Endothelial cell of hepatic sinusoid (primary cell): ENCODE measurements at regions not wholly inside any gene's neighbourhood (a gene's known extent, or its start where the extent isn't known, plus 50 kb on each side); places are given as distances from the start of the nearest gene placed in this dataset.

Source experiments
- in situ Hi-C: cut with HindIII; loops from 2 replicates; pipeline ENCODE4 v1.10.0; 2017; ENCODE audit warnings: low sequenced_read_pairs

GRCh38 chr16:62978451-62978850, 942.2 kb upstream of the CDH8 start:
- in situ Hi-C loops: no loop called here

DNA sequence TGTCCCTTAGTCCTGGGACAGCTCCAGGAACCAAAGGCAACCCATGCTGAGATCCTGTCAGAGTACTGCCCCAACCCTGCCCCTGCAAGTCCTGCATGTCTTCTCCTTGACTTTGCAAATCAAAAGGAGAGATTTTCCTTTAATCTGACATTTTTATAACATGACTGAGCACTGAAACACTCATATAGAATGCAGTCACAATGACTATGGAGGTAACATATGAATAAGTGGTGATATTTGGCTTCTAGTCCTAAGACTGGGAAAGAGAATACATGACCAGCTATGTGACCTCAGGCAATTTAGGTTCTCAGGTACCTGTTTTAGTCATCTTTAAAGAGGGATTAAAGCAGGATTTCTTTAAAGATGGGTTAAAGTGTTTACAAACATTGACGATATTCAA, 941.6 kb upstream of the CDH8 start:
- in situ Hi-C loops: no loop called here

DNA sequence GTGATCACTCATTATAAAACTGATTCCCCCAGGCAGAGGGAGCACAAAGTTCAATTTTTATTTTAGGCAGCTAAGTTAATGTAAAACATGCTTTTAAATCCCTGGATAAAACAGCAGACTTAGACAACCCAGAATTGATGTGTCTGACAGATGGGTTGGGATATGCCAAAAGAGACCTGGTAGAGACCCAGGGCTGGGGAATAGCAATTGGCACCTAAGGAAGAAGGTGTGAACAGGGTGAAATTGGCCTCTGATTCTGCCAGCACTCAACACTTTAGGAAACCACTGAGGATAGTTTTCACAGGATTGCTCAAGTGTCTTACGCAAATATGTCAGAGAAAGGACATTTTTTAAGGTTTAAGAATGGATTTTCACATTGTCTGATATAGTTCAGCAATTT, 938.2 kb upstream of the CDH8 start:
- in situ Hi-C loops: no loop called here

- in situ Hi-C loops: no loop called here
Measured at GRCh38 chr16:62970851-62971250, 934.6 kb upstream of the CDH8 start.

GRCh38 chr16:62969711-62970318, 933.6 kb upstream of the CDH8 start:
- in situ Hi-C loops: no loop called here

DNA sequence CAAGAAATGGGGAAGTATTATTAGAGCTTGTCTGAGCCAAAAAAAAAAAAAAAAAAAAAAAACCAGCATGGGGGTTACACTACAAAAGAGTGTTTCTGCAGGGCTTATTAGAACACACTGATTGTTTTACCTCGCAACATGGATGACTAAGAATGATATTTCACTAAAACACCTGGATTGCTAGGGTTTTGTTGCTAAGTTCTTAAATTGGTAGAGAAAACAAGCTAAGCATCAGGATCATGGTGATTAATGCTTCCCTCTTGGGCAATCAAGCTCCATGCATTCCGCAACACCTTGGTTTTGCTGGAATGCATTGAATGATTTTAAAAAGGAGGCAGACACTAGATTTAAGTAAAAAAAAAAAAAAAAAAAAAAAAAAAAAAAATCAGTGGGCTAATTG, 931.4 kb upstream of the CDH8 start:
- in situ Hi-C loops: no loop called here

GRCh38 chr16:62967163-62967562, 930.9 kb upstream of the CDH8 start:
- in situ Hi-C loops: no loop called here

DNA sequence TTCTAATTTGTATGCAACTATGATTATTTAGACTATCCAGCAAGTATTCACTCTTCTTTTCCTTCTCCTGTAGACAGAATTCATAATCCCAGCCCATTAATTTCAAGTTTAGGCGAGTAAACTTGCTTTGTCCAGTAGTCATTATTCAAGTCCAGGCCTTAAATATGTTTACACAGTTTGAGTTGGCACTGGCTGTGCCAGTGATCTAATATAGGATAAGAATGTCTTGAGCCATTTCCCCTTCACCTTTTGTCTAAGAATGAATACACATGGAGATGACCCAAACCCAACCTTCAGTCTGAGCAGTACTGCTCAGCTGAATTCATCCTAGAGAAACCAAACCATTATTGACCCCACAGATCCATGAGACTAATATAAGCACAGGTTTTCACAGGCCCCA, 930.4 kb upstream of the CDH8 start:
- in situ Hi-C loops: no loop called here

DNA sequence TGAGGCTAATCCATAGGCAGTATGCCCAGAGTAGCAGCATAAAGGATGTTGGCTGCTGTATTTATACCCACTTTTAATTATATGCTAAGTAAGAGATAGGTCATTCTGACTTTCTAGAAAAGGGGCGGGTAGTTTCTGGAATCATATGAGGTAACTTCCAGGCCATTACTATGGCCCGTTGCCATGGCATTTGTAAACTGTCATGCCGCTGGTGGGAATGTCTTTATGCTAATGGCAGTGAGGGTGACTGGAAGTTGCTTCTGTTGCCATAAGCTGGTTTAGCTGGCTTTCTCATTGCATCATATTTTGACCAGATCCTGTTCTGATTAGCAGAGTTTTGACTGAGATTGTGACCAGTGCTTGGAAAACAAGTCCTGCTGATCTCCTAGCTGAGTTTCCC, 929.6 kb upstream of the CDH8 start:
- in situ Hi-C loops: no loop called here

- in situ Hi-C loops: no loop called here
Measured at GRCh38 chr16:62963846-62964245, 927.6 kb upstream of the CDH8 start.

DNA sequence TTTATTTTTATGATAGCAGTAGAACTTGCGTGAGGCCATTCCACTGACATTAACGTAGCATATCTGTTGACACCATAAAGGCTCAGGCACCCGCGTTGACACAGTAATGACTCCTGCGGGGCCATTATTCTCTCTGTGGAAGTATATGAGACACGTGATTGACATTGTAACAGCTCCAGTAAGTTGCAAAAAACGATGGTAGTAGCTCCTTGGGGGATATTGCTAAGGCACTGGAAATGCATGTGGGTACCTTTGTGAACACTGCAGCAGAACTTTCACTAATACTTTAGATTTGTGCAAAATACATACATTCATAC, 918.8 kb upstream of the CDH8 start:
- in situ Hi-C loops: no loop called here

DNA sequence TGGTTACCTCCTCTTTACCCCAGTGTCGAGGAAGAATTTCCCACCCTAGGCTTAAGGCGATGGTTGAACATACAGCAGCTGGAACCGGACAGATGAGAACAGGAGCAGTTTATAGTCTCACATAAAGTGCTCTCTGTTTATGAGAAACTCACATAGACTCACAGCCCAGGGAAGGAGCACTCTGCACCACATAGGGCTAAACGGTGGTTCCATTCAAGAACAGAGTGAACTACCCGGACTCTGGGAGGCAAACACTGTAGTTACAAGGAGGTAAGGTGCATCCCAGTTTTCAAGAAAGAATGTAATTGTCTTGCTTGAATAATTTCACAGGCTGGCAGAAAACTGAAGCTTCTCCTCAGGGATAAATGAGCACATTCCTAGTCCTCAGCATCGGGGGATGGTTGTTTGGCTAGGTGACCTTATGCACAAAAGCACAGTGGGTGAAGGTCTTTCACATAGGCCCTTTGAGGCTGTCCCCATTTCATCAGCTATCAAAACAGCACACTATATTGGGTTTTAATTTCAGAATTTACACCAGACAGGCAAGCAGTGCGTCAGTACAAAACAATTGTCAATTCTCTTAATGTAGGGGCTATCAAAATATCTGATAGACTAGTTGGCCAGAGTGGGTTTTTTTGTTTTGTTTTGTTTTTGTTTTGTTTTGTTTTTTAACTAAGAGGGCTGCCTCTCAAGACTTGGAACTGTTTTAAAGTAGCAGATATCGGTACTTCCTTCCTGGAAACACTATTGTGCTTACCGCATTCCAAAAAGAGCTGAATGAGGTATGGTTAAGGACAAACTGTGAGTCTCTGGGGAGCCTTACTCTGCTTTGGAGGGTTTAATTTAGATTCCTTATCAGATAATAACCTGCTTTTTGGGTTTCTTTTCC, 918.1 kb upstream of the CDH8 start:
- in situ Hi-C loops: no loop called here

GRCh38 chr16:62950351-62950750, 914.1 kb upstream of the CDH8 start:
- in situ Hi-C loops: no loop called here

GRCh38 chr16:62940569-62940968, 904.3 kb upstream of the CDH8 start:
- in situ Hi-C loops: no loop called here

GRCh38 chr16:62939687-62940086, 903.4 kb upstream of the CDH8 start:
- in situ Hi-C loops: no loop called here

DNA sequence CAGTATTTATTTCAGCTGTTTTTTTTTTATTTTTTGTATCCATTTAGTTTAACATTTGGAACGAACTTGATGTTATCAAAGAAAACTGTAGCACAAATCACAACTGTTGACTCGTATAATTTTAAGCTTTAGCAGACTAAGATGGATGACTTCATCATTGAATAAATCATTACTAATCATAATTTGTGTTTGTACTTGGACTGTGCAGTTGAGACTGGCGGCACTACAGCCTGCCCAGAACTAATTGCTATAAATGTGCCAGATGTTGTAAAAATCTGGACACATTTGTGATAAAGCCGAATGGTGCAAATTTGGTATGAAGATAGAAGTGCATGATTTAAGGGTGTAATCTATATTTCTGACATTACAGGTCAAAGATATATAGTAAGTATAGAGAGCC, 897.7 kb upstream of the CDH8 start:
- in situ Hi-C loops: no loop called here

- in situ Hi-C loops: no loop called here
Measured at GRCh38 chr16:62929593-62929992, 893.4 kb upstream of the CDH8 start.

GRCh38 chr16:62927122-62927521, 890.9 kb upstream of the CDH8 start:
- in situ Hi-C loops: no loop called here

- in situ Hi-C loops: no loop called here
Measured at GRCh38 chr16:62926121-62926801, 890.0 kb upstream of the CDH8 start.

DNA sequence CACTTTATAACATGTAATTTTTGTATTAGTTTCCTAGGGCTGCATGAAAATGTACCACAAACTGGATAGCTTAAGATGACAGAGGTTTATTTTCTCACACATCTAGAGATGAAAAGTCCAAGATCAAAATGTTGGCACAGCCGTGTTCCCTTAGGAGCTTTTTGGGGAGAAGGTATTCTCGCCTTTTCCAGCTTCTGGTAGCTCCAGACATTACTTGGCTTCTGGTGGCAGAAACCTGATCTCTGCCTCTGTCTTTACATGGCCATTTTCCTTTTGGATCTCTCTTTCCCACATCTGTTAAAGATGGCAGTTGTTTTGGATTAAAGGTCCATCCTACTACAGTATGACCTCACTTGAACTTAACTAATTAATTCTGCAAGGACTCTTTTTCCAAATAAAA, 885.7 kb upstream of the CDH8 start:
- in situ Hi-C loops: no loop called here

DNA sequence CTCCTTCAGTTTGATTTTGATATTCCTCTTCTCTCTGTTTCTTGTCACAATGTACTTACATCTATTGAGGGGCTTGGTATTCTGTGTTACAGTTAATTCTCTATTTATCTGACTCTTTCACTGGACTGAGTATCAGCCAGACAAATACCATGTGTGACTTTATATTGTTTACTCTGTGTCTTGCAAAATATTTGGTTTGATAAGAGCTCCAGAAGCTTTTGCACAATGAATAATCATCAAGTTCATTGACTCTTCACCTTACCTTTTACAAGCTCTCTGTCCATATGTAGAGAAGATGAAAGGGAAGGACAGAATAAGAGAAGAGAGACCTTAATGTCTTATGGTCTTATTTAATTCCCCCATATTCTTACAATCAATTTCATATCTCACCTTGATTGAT, 877.7 kb upstream of the CDH8 start:
- in situ Hi-C loops: no loop called here

- in situ Hi-C loops: no loop called here
Measured at GRCh38 chr16:62913333-62913732, 877.1 kb upstream of the CDH8 start.
